C1 segment of cervical spinal cord (tissue), 14 donors: ENCODE measurements at regions not wholly inside any gene's neighbourhood (a gene's known extent, or its start where the extent isn't known, plus 50 kb on each side); places are given as distances from the start of the nearest gene placed in this dataset.
"Not testable (repeated sequence)": the region's sequence is repeated elsewhere in the genome, so short reads cannot be mapped to it uniquely, and the experiment has no call there.

Experiments used
- DNase-seq, 14 donors: peaks; one replicate each; lab custom pipeline; 2025; lab: John Stamatoyannopoulos, UW

DNA sequence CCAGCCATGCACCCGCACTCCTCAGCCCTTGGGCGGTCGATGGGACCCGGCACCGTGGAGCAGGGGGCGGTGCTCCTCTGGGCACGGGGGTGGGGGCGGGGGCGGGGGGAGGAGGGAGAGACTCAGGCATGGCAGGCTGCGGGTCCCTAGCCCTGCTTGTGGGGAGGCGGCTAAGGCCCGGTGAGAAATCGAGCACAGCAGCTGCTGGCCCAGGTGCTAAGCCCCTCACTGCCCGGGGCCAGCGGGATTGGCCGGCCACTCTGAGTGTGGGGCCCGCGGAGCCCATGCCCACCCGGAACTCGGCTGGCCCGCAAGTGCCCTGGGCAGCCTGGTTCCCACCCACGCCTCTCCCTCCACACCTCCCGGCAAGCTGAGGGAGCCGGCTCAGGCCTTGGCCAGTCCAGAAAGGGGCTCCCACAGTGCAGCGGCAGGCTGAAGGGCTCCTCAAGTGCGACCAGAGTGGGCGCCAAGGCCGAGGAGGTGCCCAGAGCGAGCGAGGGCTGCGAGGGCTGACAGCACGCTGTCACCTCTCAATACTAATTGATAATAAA, 611.7 kb upstream of the TBL1XR1 start:
- DNase-seq, result not testable (repeated sequence)

DNA sequence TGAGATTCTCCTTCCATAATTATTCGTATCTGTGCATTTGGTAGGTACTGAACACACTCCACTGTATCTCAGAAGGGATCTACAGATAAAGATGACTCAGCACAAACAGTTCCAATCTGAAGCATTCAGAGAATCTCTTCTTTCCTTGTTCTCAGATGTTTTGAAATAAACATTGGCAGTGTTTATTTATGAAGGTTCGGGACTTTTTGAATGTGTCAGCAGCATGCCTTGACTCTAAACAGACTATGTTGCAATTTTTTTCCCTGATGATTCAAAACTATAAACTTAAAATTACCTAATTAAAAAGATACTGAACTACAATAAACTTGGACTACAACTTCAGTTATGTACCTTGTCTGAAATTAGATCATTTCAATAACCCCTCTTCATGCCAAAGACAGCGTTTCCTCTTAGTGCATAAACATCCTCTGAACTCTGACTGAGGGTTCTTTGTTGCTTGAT, 612.9 kb upstream of the TBL1XR1 start:
- DNase-seq, result no peak

- no peak for DNase-seq
Measured at GRCh38 chr3:177811112-177811511, 613.8 kb upstream of the TBL1XR1 start.

DNA sequence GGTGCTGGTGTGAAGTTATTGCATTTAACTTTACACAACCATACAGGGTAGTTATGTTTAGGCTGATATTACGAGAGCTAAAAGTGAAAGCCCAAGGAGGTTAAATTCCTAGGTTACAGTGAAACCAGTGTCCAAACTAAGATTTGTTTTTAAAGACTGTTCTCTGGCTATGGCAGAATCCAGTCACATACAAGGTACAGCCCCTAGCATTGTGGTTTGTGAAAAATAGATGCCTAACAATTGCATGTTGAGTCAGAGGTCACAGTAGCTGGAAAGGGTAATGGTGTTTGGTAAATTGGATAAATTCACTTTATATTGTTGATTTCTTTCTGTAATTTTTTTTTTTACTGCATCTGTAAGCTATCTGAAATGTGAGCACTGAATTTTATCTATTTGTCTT, 614.6 kb upstream of the TBL1XR1 start:
- DNase-seq, result no peak

DNA sequence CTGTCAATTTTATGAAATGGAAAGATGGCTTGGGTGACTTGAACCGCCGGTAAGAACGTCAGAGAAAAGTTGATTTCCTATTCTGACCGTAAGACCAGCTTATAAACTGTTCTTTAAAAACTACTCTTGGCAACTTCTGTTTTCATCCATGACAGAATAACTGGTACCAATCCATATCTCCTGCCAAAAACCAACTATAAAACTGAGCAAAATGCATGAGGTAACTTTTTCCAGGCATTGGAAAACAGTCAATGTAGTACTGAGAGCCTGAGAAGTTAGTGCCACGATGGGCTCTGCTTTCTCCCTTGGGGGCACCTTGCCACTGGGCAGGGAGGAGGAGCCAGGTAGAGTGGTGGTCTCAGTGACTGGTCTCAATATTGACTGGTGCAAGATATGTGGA, 615.2 kb upstream of the TBL1XR1 start:
- no peak for DNase-seq

GRCh38 chr3:177813322-177813721, 616.0 kb upstream of the TBL1XR1 start:
- DNase-seq, result no peak

DNA sequence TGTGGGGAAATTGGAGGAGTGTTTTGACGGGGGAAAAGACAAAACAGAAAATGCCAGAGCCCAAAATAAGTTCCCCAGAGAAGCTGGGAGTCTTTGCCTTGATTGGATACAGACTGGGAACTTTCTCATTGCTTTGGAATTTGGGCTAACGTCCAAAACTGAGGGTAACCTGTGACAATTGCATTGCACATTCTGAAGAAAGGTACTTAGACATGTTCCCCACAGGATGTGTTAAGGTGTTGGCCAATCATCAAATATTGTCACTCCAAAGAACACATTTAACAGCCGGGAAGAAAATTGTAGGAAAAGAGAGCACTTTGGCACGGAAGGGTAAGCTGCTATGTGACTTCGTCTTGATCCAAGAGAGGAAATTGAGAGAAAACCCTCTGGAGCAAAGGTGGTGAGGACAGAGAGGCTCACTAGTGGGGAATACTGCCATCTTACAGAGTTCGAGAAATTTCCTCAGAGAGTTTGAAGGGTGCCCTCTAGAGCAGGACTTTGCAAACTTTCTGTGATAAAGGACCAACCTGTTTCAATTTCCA, 619.5 kb upstream of the TBL1XR1 start:
- DNase-seq, result no peak

DNA sequence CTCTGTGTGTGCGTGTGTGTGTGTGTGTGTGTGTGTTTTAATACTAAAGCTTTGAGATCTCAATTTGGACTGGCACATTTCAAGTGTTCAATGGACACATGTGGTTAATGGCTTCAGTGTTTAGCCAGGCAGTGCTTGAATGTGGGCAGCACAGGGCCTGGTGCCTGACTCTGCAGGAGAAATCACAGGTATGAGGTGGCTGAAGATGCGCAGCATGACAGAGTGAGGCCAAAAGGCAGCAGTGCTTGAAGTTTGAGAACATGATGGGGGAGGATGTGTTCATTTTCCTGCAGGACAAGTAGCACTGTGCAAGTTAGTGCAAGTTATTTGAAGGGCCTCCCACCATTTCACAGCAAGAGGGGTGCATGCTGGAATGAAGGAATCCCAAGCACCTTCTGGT, 620.5 kb upstream of the TBL1XR1 start:
- no peak for DNase-seq

- no peak for DNase-seq
Measured at GRCh38 chr3:177818712-177819240, 621.5 kb upstream of the TBL1XR1 start.

- no peak for DNase-seq
Measured at GRCh38 chr3:177820683-177821316, 623.5 kb upstream of the TBL1XR1 start.

DNA sequence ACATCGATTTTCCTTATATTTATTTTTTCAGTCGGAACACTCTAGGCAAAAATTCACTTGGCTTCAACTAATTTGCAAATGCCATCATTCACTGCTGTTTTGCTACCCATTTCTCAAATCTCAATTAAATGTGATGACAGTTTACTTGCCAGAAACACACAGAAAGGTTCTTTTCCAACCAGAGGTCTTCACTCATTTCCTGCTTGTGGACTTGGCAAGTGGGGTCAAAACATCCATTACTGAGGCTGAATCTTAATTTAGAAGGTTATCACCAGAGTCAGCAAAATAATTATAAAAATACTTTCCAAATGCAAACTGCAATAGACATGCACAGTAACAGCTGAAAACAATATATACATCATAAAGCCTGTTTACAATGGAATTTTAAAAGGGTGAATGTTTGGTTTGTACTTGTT, 625.4 kb upstream of the TBL1XR1 start:
- no peak for DNase-seq

DNA sequence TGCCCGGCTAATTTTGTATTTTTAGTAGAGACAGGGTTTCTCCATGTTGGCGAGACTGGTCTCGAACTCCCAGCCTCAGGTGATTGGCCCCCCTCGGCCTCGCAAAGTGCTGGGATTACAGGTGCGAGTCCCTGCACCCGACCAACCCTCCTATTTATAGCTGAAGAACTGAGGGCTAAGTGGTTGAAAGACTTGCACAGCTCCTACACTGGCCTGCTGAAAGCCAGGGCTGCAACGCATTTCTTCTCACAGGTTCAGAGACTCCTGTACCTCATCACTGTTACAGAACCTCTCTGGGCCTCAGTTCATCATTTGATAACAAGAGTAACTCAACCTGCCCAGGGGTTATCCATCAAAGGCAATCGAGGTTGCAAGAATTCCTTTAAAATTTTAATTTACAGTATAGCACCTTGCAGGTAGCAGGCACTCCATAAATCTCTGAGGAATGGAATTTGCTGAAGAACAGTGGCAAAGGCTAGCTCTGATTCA, 626.5 kb upstream of the TBL1XR1 start:
- DNase-seq, result no peak

GRCh38 chr3:177824190-177824786, 627.0 kb upstream of the TBL1XR1 start:
- peak in 1 of 14 donors; percentile 28 for DNase-seq

GRCh38 chr3:177824841-177825240, 627.6 kb upstream of the TBL1XR1 start:
- no peak for DNase-seq

- DNase-seq, result no peak
Measured at GRCh38 chr3:177826253-177826652, 629.0 kb upstream of the TBL1XR1 start.

- DNase-seq, result no peak
Measured at GRCh38 chr3:177827511-177828207, 630.4 kb upstream of the TBL1XR1 start.

DNA sequence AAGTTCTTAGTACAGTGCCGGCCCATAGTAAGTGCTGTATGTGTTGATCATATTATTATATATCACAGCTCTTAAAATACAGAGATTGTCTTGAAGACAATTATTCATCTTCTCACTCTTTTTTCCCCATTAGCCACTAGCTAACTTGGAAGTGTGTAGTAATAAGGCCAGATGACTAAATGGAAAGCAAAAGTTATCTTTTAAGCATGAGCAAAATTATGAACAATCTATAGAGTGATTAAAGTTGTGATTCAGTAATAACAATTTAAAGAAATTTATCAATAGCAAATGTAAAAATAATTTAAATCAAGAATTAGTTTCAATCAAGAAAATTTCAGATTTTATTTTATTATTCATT, 630.9 kb upstream of the TBL1XR1 start:
- no peak for DNase-seq

DNA sequence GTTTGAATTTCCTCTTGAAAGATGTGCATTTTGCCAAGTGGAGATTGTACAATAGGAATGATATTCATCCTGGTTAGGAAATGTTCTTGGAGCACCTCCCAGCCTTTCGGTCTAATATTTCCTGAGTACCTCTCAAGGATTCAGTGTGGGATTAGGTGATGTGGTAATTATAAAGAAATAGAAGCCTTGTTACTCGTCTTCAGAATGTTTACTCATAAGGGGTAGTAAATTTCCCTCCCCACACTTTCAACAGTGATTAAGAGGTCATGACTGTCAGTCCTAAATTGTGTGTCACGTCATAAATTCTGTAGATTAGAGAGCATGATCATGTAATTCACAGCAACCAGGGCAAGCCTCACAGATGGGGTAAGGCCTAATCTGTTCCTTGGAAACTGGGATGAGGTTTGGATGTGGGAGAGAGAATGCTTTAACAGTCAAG, 633.1 kb upstream of the TBL1XR1 start:
- peak in 1 of 14 donors; percentile 75 for DNase-seq

DNA sequence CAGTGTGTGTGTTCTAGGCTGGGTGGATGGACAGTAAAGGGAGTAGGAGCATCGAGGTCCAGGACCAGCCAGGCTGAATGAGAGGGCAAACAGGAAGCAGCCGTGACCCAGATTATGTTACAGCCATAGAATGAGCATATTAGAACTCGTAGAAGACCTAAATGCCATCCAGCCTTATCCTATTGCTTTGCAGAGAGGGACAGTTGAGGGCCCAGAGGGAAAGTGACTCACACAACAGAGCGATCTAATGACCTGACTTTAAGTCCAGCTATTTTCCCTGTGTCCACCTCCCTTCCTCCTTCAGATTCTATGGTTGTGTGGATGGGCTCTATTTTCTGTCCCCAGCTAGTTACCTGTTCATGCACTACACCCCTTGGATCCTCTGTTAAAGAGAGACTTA, 634.1 kb upstream of the TBL1XR1 start:
- no peak for DNase-seq

GRCh38 chr3:177832880-177833279, 635.6 kb upstream of the TBL1XR1 start:
- peak in 1 of 14 donors; percentile 84 for DNase-seq

- DNase-seq, result peak in 1 of 14 donors; percentile 69
Measured at GRCh38 chr3:177833332-177833731, 636.0 kb upstream of the TBL1XR1 start.

DNA sequence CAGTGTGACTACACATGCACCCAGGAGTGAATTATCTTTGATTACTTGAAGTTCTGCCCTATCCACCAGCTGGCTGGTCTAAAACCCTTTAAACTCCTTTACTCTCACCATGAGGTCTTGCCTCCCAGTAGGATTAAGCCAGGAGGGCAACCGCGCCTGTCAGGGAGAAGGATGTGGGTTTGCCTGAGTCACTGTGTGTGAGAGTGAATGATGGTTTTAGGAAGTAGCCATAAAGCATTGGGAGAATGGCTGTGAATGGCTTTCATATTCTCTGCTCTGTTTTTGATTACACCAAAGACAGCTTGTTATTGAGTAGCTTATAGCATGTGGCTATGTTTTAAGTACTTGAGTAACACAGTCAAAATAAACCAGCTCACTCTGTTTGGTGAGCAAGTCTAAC, 637.7 kb upstream of the TBL1XR1 start:
- DNase-seq, result no peak
